Stimulated activated CD4-positive, alpha-beta T cell treated with anti-CD3 and anti-CD28 coated beads, TNF-alpha, amount 100 ng/mL, for 48 hours (primary cell): ENCODE measurements at regions not wholly inside any gene's neighbourhood (a gene's known extent, or its start where the extent isn't known, plus 50 kb on each side); places are given as distances from the start of the nearest gene placed in this dataset.

Experiments
- DNase-seq, 3 donors: peaks; one replicate each; pipeline ENCODE4 v3.0.0-alpha.2; 2020; ENCODE audit warnings: low read depth in 3 of 3

DNA sequence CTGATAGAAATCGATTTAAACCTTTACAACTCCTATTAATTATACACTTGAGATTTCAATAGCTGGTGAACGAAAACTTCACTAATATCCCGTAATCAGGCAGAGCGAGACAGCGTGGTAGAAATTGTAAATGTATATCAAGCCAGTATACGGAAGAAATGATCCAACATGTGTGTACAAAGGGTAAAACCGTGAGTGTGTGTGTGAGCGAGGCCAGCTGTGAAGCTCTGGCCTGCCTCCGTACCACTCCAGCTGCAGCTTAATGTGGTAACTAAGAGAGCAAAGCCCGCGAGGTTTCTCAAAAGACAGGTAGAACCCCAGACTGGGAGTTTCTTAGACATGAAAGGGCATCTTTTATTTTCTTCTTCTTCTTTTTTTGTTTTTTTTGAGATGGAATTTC lies 52.3 kb upstream of the ZNF516 start:
- no peak for DNase-seq

DNA sequence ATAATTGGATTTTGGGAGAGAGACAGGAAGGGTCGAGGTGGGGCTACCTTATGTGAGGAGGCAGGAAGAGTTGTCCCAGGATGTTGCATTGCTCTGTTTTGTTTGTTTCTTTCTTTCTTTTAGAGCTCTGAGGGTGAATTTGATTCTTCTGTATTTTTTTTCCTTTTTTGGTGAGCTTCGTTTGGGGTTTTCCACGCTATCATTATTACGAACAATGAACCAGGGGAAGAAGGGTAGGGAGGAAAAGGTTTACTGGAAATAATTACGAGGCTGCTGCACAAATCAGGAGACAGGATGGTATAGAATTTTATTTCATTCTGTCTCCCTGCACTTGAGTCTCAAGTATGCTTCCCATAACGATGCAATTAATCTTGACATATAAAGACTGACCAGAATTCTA lies 51.4 kb upstream of the ZNF516 start:
- no peak for DNase-seq

DNA sequence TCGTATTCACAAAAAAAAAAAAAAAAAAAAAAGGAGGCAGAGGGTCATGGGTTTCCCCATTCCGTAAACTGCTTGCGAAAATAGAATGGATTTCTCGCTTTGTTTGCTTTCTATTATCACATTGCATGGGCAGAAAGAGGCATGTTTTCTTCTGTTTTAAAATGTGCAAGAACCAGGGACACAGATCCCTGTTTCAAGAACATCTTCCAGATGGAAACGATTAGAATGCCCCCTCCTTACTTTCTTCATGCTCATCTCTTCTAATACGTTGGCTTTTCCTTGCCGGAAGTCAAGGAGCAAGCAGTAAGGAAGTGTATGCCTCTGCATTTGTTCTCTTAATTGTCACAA lies 51.0 kb upstream of the ZNF516 start:
- no peak for DNase-seq

DNA sequence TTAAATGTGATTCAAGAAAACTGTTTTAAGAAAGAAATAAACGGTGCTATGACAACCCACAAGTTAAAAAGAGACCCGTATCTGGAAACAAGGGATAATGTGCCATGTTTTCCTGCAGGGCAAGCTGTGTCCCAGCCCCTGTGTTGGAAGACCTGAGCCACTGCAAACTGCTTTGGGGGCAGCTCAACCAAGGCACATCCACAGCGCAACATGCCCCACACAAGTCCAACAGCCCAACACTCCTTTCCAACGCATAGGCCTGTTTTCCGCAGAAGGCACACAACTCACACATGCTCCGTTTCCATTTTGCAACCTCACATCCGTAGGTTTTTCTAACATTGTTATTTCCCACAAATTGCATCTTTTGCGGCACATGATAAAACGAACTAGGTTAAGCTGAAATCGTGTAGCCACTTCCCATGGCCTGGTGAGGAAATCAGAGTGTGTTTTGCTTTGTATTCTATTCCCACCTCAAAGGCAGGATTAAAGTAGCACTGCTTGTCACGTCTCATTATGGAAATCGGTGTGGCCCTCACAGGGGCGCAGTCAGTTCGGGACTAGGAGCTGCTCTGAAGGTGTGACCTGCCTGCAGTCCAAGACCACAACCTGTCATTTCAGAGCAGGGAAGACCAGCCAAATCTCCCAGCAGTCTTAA lies 50.5 kb upstream of the ZNF516 start:
- DNase-seq, result no peak

DNA sequence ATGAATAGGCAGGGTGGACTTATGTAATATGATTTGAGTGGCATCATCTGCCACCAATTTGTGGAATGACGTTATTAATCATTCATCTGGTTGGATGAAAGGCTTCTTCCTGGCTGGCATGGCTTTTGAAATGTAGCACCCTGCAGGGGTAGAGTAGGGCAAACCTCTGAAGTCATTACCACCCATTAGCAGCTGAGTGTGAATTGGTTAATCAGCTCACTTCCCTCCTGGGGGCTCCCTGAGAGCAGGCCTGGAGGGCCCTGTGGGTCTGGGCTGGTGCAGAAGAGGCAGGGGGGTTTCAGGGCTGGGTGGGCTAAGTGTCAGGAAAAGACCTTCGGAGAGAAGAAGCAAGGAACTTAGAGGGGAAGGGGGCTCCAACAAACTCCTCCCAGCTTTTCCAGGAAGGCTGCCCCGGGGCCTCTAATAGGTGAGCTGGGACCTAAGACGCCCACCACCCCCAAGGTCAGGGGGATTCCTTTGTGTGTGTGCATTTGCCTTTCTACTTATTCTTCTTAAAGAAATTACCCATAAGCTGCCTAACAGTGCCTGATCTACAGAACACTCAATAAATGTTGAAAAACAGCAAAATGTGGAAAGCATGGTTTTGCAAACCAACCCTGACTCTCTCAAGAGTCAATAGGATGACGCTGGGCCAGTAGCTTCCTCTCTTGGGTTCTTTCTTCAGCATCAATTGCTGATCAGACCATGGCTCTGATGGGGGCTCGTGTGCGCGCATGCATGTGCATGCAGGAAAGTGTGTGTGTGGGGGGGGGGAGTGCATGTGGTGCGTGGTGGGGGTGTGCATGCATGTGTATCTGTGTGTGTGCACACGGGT lies 49.7 kb upstream of the ZNF516 start:
- no peak for DNase-seq
